ENCODE measurements at regions not wholly inside any gene's neighbourhood (a gene's known extent, or its start where the extent isn't known, plus 50 kb on each side); places are given as distances from the start of the nearest gene placed in this dataset.

- intact Hi-C loops (cut with DNase I): no loop called here
- H3K4me3 ChIP-seq (ENCODE audit: low read length): no peak overlapping the region
Measured at GRCh38 chr4:1512051-1512737, 106.0 kb upstream of the NKX1-1 start.

GRCh38 chr4:1511441-1512041, 105.3 kb upstream of the NKX1-1 start:
- WGBS: 93% methylated on average over 22 of the region's 22 CpGs
- Histone ChIP-seq H3K4me1 (ENCODE audit: control insufficient read depth, insufficient read depth, low read length) (no peaks in the 10 kb centered on the region), H3K9me3 (ENCODE audit: control insufficient read depth, low read length) (no peaks in the 10 kb centered on the region), H3K27me3 (ENCODE audit: control insufficient read depth, insufficient read depth) (no peaks in the 10 kb centered on the region), H3K27ac (ENCODE audit: low read length) (no peak overlapping the region), H3K4me3 (ENCODE audit: low read length) (no peak overlapping the region)
- peak; percentile 52 to 88 for ATAC-seq
- DNase-seq: peak in 1 of 3 donors; percentile 76
- intact Hi-C loops (cut with DNase I): no loop called here

More at GRCh38 chr4:1512051-1512737, 106.0 kb upstream of the NKX1-1 start:
- peak in 1 of 3 donors; percentile 28 for DNase-seq
- WGBS: 79% methylated on average over 29 of the region's 29 CpGs
- H3K4me1 ChIP-seq (ENCODE audit: control insufficient read depth, insufficient read depth, low read length): no peaks in the 10 kb centered on the region
- ATAC-seq: peak in 1 of 2 donors; percentile 14
- no peak overlapping the region for H3K27ac ChIP-seq (ENCODE audit: low read length)
- H3K9me3 ChIP-seq (ENCODE audit: control insufficient read depth, low read length): no peaks in the 10 kb centered on the region
- H3K27me3 ChIP-seq (ENCODE audit: control insufficient read depth, insufficient read depth): no peaks in the 10 kb centered on the region

DNA sequence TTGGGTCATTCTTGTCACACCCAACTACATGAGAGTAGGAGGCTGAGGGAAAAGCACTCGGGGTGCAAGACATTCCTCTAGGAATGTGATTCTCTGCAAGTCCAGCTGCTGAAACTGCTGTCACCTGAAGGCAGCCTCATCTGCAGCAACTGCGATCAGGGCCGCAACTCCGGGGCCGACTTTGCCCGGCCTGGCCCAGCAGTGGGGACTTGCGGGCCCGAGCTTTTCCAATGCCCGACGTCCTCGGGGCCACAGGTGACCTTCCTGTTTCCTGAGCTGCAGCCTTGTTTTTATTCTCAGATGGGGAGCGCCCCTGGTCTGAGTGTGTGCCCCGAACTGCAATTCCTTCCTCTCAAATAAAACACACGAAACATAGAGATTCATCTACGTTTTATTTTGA, 104.7 kb upstream of the NKX1-1 start:
- no peaks in the 10 kb centered on the region for H3K27me3 ChIP-seq (ENCODE audit: control insufficient read depth, insufficient read depth)
- no peak overlapping the region for H3K4me3 ChIP-seq (ENCODE audit: low read length)
- WGBS: 91% methylated on average over 15 of the region's 15 CpGs

DNA sequence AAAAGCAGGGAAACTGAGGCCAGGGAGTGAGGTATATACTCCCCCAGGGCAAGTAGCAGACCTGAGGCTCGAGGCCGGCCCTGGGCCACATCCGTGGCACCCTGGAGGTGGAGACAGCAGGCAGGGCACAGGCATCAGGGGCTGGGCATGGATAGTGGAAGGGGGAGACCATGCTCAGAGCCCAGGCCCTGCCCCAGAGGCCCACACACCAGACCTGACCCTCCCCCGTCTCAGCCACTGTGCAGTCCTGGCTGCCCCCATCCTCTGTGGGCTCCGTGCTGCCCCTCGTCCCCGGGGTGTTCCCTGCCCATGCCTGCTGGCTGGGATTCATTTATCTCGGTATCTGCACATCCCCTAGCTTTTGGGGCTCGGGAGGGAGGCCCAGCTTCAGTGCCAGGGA, 103.1 kb upstream of the NKX1-1 start:
- peak in 1 of 3 donors; percentile 7 for DNase-seq
- WGBS: 74% methylated on average over 9 of the region's 9 CpGs
- H3K4me1 ChIP-seq (ENCODE audit: control insufficient read depth, insufficient read depth, low read length): no peaks in the 10 kb centered on the region
- no peak overlapping the region for H3K4me3 ChIP-seq (ENCODE audit: low read length)
- ATAC-seq: no peak
- no peaks in the 10 kb centered on the region for H3K9me3 ChIP-seq (ENCODE audit: control insufficient read depth, low read length)
- intact Hi-C loops (cut with DNase I): no loop called here
- H3K27ac ChIP-seq (ENCODE audit: low read length): no peak overlapping the region
- no peaks in the 10 kb centered on the region for H3K27me3 ChIP-seq (ENCODE audit: control insufficient read depth, insufficient read depth)

More for the DNA sequence above, 104.7 kb upstream of the NKX1-1 start:
- intact Hi-C loops (cut with DNase I): no loop called here
- Histone ChIP-seq H3K4me1 (ENCODE audit: control insufficient read depth, insufficient read depth, low read length) (no peaks in the 10 kb centered on the region), H3K27ac (ENCODE audit: low read length) (no peak overlapping the region), H3K9me3 (ENCODE audit: control insufficient read depth, low read length) (no peaks in the 10 kb centered on the region)
- peak in 1 of 3 donors; percentile 8 for DNase-seq
- ATAC-seq: no peak

DNA sequence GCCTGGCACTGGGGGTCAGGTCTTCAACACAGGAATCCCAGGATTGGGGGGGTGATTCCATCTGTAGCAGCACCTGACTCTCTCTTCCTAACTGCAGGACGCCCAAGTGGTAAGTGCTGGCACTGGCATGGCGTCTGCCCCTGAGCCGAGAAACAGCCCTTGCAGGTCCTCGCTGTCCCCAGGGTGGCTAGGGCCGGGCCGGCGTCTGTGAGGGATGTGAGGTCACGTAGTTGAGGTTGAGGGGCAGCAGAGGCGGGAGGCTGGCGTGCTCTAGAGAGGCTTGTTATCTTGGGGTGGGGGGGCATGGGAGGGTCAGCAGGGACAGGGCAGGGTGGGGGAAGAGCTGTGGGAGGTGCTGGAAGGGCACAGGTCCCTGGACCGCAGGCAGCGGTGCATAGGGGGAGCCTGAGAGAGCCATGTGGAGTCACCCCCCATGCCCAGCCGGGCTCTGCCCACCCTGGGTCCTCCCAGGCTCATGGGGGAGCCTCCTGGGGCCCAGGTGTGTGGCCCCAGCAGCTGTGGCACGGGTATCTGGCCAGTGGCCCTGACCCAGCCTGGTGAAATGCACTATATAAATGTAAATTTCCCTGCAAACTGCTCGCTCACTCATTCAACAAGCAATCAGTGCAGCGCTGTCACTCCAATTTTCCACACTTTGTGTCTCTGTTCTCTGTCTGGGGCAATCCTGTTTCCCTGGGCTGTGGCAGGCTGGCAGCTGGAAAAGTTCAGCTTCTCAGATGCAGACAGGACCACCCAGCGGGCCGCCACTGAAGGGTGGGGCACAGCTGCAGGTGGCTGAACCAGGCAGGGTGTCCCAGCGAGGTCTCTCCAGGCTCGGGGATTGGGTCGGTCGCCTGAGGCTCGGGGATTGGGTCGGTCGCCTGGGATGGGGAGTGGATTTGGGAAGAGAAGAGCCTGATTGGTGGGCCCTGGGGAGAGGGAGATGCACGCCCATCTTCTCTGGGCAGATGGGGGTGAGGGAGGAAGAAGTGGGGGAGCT, 102.2 kb upstream of the NKX1-1 start:
- Histone ChIP-seq H3K27ac (ENCODE audit: low read length) (no peak overlapping the region), H3K27me3 (ENCODE audit: control insufficient read depth, insufficient read depth) (no peaks in the 10 kb centered on the region), H3K9me3 (ENCODE audit: control insufficient read depth, low read length) (no peaks in the 10 kb centered on the region), H3K4me3 (ENCODE audit: low read length) (no peak overlapping the region), H3K4me1 (ENCODE audit: control insufficient read depth, insufficient read depth, low read length) (no peaks in the 10 kb centered on the region)
- ATAC-seq (no peak), DNase-seq (peak in 2 of 3 donors; percentile 8 to 53)
- intact Hi-C loops (cut with DNase I): no loop called here
- WGBS: 48% methylated on average over 26 of the region's 26 CpGs

GRCh38 chr4:1506956-1507721, 100.9 kb upstream of the NKX1-1 start:
- no peak for DNase-seq
- ATAC-seq: no peak
- intact Hi-C loops (cut with DNase I): no loop called here
- Histone ChIP-seq H3K4me3 (ENCODE audit: low read length) (no peak overlapping the region), H3K27me3 (ENCODE audit: control insufficient read depth, insufficient read depth) (no peaks in the 10 kb centered on the region), H3K4me1 (ENCODE audit: control insufficient read depth, insufficient read depth, low read length) (no peaks in the 10 kb centered on the region), H3K27ac (ENCODE audit: low read length) (no peak overlapping the region), H3K9me3 (ENCODE audit: control insufficient read depth, low read length) (no peaks in the 10 kb centered on the region)
- WGBS: 62% methylated on average over 13 of the region's 13 CpGs

- ATAC-seq (no peak), DNase-seq (peak in 1 of 3 donors; percentile 40)
- intact Hi-C loops (cut with DNase I): no loop called here
- no peak overlapping the region for H3K4me3 ChIP-seq (ENCODE audit: low read length)
- no peak overlapping the region for H3K27ac ChIP-seq (ENCODE audit: low read length)
- H3K27me3 ChIP-seq (ENCODE audit: control insufficient read depth, insufficient read depth): no peaks in the 10 kb centered on the region
- H3K4me1 ChIP-seq (ENCODE audit: control insufficient read depth, insufficient read depth, low read length): no peaks in the 10 kb centered on the region
- WGBS: 63% methylated on average over 24 of the region's 24 CpGs
- H3K9me3 ChIP-seq (ENCODE audit: control insufficient read depth, low read length): no peaks in the 10 kb centered on the region
Measured at GRCh38 chr4:1505511-1506460, 99.5 kb upstream of the NKX1-1 start.

DNA sequence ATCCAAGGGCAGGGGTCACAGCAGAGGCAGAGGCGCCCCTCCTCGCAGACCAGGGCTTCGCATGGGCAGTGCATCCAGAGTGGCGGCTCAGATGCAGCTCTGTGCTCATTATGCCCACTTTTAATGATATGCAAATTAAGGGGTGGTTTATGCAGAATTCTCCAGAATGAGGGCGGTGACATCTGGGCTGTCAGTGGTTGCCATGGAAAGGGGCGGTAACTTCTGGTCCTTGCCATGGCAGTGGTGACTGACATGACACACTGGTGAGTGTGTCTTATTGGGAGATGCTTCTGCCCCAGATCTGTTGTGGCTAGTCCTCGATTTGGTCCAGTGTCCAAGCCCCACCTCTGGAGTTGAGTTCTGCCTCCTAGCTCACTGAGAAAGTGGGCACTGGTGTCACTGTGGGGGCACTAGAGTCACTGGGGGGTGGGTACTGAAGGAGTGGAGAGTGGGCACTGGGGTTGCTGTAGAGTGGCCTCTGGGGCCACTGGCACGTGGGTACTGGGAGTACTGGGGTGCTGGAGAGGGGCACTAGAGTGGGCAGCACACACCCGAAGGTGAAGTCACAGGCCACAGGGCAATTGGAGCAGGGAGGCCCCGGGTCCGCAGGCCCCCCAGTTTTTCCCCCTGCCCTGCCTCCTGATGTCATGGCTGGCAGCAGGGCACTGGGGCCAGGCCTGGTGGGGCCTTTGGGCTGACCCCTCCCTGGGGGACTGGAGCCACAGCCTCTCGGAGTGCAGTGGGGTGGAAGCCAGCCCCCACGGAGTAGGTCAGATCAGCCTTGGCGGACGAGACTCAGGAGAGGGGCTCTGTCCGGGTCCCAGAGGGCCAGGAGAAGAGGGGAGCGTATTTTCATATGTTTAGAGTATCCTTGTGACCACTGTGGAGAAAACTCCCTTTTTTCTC, 98.6 kb upstream of the NKX1-1 start:
- 81% methylated on average over 17 of the region's 17 CpGs for WGBS
- Histone ChIP-seq H3K9me3 (ENCODE audit: control insufficient read depth, low read length) (no peaks in the 10 kb centered on the region), H3K4me3 (ENCODE audit: low read length) (no peak overlapping the region), H3K27me3 (ENCODE audit: control insufficient read depth, insufficient read depth) (no peaks in the 10 kb centered on the region), H3K4me1 (ENCODE audit: control insufficient read depth, insufficient read depth, low read length) (no peaks in the 10 kb centered on the region), H3K27ac (ENCODE audit: low read length) (no peak overlapping the region)
- DNase-seq (peak in 1 of 3 donors; percentile 28), ATAC-seq (no peak)
- intact Hi-C loops (cut with DNase I): no loop called here

Data from right cardiac atrium (tissue), 5 donors.